Vagina (tissue), 2 donors: ENCODE measurements at regions not wholly inside any gene's neighbourhood (a gene's known extent, or its start where the extent isn't known, plus 50 kb on each side); places are given as distances from the start of the nearest gene placed in this dataset.

Experiments
- CTCF ChIP-seq, 3 experiments: fragments of 450-650 bp in 2 of 3; fragments of 200-600 bp in 1 of 3; sonication (generic) in 1 of 3; IDR thresholded peaks; one replicate each; pipeline ENCODE4 v1.5.1; 2017 to 2019; ENCODE audit warnings: antibody characterized with exemption in 3 of 3, mild to moderate bottlenecking in 2 of 3, moderate library complexity in 2 of 3
- POLR2A ChIP-seq, 2 donors: fragments of 450-650 bp; IDR thresholded peaks; one replicate each; pipeline ENCODE4 v1.6.1; 2017; ENCODE audit warnings: antibody characterized with exemption in 2 of 2, mild to moderate bottlenecking in 2 of 2, moderate library complexity in 2 of 2

- no peak for TF ChIP-seq CTCF (IDR thresholded peaks at IDR 0.05)
- no peak for TF ChIP-seq POLR2A (IDR thresholded peaks at IDR 0.05)
These were observed 244.4 kb downstream of the NEDD1 start for GRCh38 chr12:97151481-97151880.
